CD4-positive, alpha-beta T cell treated with Interleukin-17A for 1 hour (primary cell): ENCODE measurements at regions not wholly inside any gene's neighbourhood (a gene's known extent, or its start where the extent isn't known, plus 50 kb on each side); places are given as distances from the start of the nearest gene placed in this dataset.
"Not testable (repeated sequence)": the region's sequence is repeated elsewhere in the genome, so short reads cannot be mapped to it uniquely, and the experiment has no call there.

Experiments used
- DNase-seq: peaks from one replicate; pipeline ENCODE4 v3.0.0-alpha.2; 2020

GRCh38 chr4:66229885-66230284 is 559.6 kb upstream of the EPHA5 start:
- no peak for DNase-seq

- no peak for DNase-seq
Observed at GRCh38 chr4:66225539-66225938, 555.2 kb upstream of the EPHA5 start.

- DNase-seq = no peak
Observed at GRCh38 chr4:66223068-66223703, 552.9 kb upstream of the EPHA5 start.

- DNase-seq = no peak
Observed at GRCh38 chr4:66219401-66219800, 549.1 kb upstream of the EPHA5 start.

GRCh38 chr4:66216252-66216651 is 546.0 kb upstream of the EPHA5 start:
- no peak for DNase-seq

GRCh38 chr4:66212489-66212888 is 542.2 kb upstream of the EPHA5 start:
- DNase-seq = no peak

- no peak for DNase-seq
Observed at GRCh38 chr4:66204534-66205247, 534.4 kb upstream of the EPHA5 start.

- no peak for DNase-seq
Observed at GRCh38 chr4:66202870-66203269, 532.6 kb upstream of the EPHA5 start.

GRCh38 chr4:66197451-66197850 is 527.2 kb upstream of the EPHA5 start:
- no peak for DNase-seq

- no peak for DNase-seq
Observed at GRCh38 chr4:66193487-66193886, 523.2 kb upstream of the EPHA5 start.

- DNase-seq = no peak
Observed at GRCh38 chr4:66187175-66187720, 517.0 kb upstream of the EPHA5 start.

GRCh38 chr4:66186095-66186494 is 515.8 kb upstream of the EPHA5 start:
- DNase-seq = no peak

- no peak for DNase-seq
Observed at GRCh38 chr4:66182636-66183035, 512.3 kb upstream of the EPHA5 start.

GRCh38 chr4:66178906-66179305 is 508.6 kb upstream of the EPHA5 start:
- no peak for DNase-seq

GRCh38 chr4:66169341-66169740 is 499.1 kb upstream of the EPHA5 start:
- DNase-seq = no peak

GRCh38 chr4:66164869-66165268 is 494.6 kb upstream of the EPHA5 start:
- no peak for DNase-seq

GRCh38 chr4:66160606-66161005 is 490.3 kb upstream of the EPHA5 start:
- no peak for DNase-seq

GRCh38 chr4:66157594-66157993 is 487.3 kb upstream of the EPHA5 start:
- DNase-seq = no peak

GRCh38 chr4:66130042-66130441 is 459.8 kb upstream of the EPHA5 start:
- DNase-seq = no peak

GRCh38 chr4:66123831-66124413 is 453.6 kb upstream of the EPHA5 start:
- DNase-seq = no peak

- no peak for DNase-seq
Observed at GRCh38 chr4:66123190-66123589, 452.9 kb upstream of the EPHA5 start.

- not testable (repeated sequence) for DNase-seq
Observed at GRCh38 chr4:66115231-66115630, 444.9 kb upstream of the EPHA5 start.

- DNase-seq = no peak
Observed at GRCh38 chr4:66108898-66109297, 438.6 kb upstream of the EPHA5 start.

GRCh38 chr4:66097218-66097617 is 426.9 kb upstream of the EPHA5 start:
- no peak for DNase-seq
